ENCODE measurements at regions not wholly inside any gene's neighbourhood (a gene's known extent, or its start where the extent isn't known, plus 50 kb on each side); places are given as distances from the start of the nearest gene placed in this dataset.

DNA sequence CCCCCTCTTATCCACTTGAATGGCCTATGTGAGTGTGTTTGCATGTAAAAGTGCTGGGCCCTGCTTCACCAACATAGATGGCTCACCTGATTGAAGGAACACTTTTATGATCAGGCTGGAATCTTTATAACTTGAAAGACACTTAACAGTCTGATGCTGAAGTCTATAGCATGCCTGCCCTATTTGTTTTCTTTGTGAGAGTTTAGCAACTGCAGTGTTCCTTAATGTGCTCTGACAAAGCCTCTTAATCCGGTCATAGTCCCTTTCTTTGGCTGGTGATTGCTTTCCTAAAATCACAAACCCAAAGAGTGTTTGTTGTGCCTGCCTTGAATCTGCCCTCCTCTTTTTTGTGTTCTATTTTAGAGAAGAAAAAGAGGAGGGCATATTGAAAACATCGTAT, 1382.8 kb upstream of the CELF4 start:
- Histone ChIP-seq H3K4me3 (no peak overlapping the region), H3K4me1 (ENCODE audit: control insufficient read depth, insufficient read depth, low read length) (no peaks in the 10 kb centered on the region), H3K9ac (ENCODE audit: control insufficient read depth, insufficient read depth, low read length) (no peak overlapping the region), H3K27me3 (replicated peaks in 1 of 2; ENCODE audit: control insufficient read depth in 2 of 2, insufficient read depth in 2 of 2, low read length in 1 of 2) (no peaks in the 10 kb centered on the region), H3K4me2 (ENCODE audit: control insufficient read depth, insufficient read depth) (no peak overlapping the region), H3K36me3 (ENCODE audit: control insufficient read depth in 2 of 2, insufficient read depth in 2 of 2, low read length in 1 of 2) (no peaks in the 10 kb centered on the region), H4K20me1 (ENCODE audit: control insufficient read depth, insufficient read depth) (no peaks in the 10 kb centered on the region), H3K27ac (ENCODE audit: control insufficient read depth, insufficient read depth) (no peak overlapping the region), H2AFZ (ENCODE audit: control insufficient read depth, low read depth, low read length) (no peak overlapping the region), H3K9me3 (replicated peaks; ENCODE audit: control insufficient read depth, insufficient read depth, low read length) (no peaks in the 10 kb centered on the region; the same call in 2 of the 3 replicates), H3K79me2 (ENCODE audit: control insufficient read depth, insufficient read depth, low read length) (no peaks in the 10 kb centered on the region)
- in situ Hi-C loops (cut with MboI) (loop anchor here (25.0 kb wide), 1 partner anchor 1189 kb away; no protein-coding TSS in a partner anchor), intact Hi-C loops (cut with micrococcal nuclease; ENCODE audit: unreplicated experiment) (no loop called here)
- no peak for TF ChIP-seq NKRF (conservative IDR thresholded peaks at IDR 0.05)
- TF ChIP-seq DPF2 (IDR thresholded peaks at IDR 0.05), result no peak
- TF ChIP-seq, protein P1, sequence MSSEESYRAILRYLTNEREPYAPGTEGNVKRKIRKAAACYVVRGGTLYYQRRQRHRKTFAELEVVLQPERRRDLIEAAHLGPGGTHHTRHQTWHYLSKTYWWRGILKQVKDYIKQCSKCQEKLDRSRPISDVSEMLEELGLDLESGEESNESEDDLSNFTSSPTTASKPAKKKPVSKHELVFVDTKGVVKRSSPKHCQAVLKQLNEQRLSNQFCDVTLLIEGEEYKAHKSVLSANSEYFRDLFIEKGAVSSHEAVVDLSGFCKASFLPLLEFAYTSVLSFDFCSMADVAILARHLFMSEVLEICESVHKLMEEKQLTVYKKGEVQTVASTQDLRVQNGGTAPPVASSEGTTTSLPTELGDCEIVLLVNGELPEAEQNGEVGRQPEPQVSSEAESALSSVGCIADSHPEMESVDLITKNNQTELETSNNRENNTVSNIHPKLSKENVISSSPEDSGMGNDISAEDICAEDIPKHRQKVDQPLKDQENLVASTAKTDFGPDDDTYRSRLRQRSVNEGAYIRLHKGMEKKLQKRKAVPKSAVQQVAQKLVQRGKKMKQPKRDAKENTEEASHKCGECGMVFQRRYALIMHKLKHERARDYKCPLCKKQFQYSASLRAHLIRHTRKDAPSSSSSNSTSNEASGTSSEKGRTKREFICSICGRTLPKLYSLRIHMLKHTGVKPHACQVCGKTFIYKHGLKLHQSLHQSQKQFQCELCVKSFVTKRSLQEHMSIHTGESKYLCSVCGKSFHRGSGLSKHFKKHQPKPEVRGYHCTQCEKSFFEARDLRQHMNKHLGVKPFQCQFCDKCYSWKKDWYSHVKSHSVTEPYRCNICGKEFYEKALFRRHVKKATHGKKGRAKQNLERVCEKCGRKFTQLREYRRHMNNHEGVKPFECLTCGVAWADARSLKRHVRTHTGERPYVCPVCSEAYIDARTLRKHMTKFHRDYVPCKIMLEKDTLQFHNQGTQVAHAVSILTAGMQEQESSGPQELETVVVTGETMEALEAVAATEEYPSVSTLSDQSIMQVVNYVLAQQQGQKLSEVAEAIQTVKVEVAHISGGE (CRISPR knock-in tag; IDR thresholded peaks at IDR 0.05), result no peak
- TF ChIP-seq PAX5 (IDR thresholded peaks at IDR 0.05; ENCODE audit: borderline replicate concordance, low read depth, low read length), result no peak
- no peak for TF ChIP-seq SIX5 (IDR thresholded peaks at IDR 0.05; ENCODE audit: low read depth, low read length, severe bottlenecking)
- TF ChIP-seq, protein P2, sequence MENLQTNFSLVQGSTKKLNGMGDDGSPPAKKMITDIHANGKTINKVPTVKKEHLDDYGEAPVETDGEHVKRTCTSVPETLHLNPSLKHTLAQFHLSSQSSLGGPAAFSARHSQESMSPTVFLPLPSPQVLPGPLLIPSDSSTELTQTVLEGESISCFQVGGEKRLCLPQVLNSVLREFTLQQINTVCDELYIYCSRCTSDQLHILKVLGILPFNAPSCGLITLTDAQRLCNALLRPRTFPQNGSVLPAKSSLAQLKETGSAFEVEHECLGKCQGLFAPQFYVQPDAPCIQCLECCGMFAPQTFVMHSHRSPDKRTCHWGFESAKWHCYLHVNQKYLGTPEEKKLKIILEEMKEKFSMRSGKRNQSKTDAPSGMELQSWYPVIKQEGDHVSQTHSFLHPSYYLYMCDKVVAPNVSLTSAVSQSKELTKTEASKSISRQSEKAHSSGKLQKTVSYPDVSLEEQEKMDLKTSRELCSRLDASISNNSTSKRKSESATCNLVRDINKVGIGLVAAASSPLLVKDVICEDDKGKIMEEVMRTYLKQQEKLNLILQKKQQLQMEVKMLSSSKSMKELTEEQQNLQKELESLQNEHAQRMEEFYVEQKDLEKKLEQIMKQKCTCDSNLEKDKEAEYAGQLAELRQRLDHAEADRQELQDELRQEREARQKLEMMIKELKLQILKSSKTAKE (IDR thresholded peaks at IDR 0.05; ENCODE audit: low read depth, poor library complexity, severe bottlenecking), result no peak
- no peak for TF ChIP-seq GABPA (IDR thresholded peaks at IDR 0.05; ENCODE audit: low read depth)
- no peak for TF ChIP-seq ESRRA (IDR thresholded peaks at IDR 0.05; ENCODE audit: low read length)
- TF ChIP-seq SREBF1 (IDR thresholded peaks at IDR 0.05; ENCODE audit: low read length), result no peak
- no peak for TF ChIP-seq POU2F2 (IDR thresholded peaks at IDR 0.05; ENCODE audit: borderline replicate concordance, low read depth, low read length)
- no peak for DNase-seq (ENCODE audit: low read depth, low spot score)
- CTCF ChIA-PET, result no interaction called here
- WGBS (ENCODE audit: insufficient coverage, insufficient replicate concordance, low lambda C conversion rate, missing lambda C conversion rate), result 71% methylated on average over 2 of the region's 2 CpGs
- SMC1A ChIA-PET (ENCODE audit: uncharacterized antibody, unreplicated experiment), result no interaction called here
- FAIRE-seq, result no peak
- POLR2A ChIA-PET, result no interaction called here
- no peak for ATAC-seq
- no TSS peak for BruUV-seq (replicated peaks)
- RAD21 ChIA-PET (ENCODE audit: unreplicated experiment), result no interaction called here

All from GM12878 (cell line).